Nephron progenitor cell (in vitro differentiated cells): ENCODE measurements at regions not wholly inside any gene's neighbourhood (a gene's known extent, or its start where the extent isn't known, plus 50 kb on each side); places are given as distances from the start of the nearest gene placed in this dataset.

ENCODE experiments used
- DNase-seq: peaks from one replicate; pipeline ENCODE4 v3.0.0; 2021
- H3K27ac Mint-ChIP-seq: 2 replicates; pipeline ENCODE4 v1.8.0; 2021; ENCODE audit warnings: mild to moderate bottlenecking, moderate library complexity, mixed read lengths
- H3K27me3 Mint-ChIP-seq: 2 replicates; pipeline ENCODE4 v1.8.0; 2021; ENCODE audit warnings: mild to moderate bottlenecking, low read depth, mixed read lengths; ENCODE audit not compliant: poor library complexity
- H3K36me3 Mint-ChIP-seq: 2 replicates; pipeline ENCODE4 v1.8.0; 2021; ENCODE audit warnings: low read depth, mixed read lengths
- H3K4me1 Mint-ChIP-seq: 2 replicates; pipeline ENCODE4 v1.8.0; 2021; ENCODE audit warnings: mixed read lengths
- H3K4me3 Mint-ChIP-seq: 2 replicates; pipeline ENCODE4 v1.8.0; 2021; ENCODE audit warnings: mild to moderate bottlenecking, moderate library complexity, mixed read lengths
- H3K9me3 Mint-ChIP-seq: 2 replicates; pipeline ENCODE4 v1.8.0; 2021; ENCODE audit warnings: mild to moderate bottlenecking, moderate library complexity, mixed read lengths
- TF ChIP-seq, protein P1 (sequence below): fragments of 200-600 bp; sonication (generic); IDR thresholded peaks from 2 replicates; pipeline ENCODE4 v1.5.0; 2021; ENCODE audit warnings: antibody characterized with exemption

DNA sequence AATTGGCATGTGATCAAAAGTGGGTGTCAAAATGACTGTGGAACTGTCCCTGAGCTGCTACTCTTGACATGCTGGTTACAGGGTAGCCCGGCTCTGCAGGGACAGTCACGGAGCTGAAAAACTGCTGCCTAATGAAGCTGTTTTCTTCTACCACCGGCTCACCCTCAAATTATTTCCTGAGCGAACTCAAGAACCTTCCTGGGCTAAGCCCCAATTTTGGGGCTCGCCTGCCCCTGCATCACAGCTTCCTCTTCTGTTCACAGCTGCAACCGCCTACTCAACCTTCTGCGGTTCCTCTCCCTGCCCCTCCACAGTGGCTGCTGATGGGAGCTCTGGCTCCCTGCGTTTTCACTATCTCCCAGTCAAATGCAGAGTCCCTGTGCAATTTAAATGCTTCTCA lies 110.8 kb upstream of the MLN start:
- TF ChIP-seq, protein P1, sequence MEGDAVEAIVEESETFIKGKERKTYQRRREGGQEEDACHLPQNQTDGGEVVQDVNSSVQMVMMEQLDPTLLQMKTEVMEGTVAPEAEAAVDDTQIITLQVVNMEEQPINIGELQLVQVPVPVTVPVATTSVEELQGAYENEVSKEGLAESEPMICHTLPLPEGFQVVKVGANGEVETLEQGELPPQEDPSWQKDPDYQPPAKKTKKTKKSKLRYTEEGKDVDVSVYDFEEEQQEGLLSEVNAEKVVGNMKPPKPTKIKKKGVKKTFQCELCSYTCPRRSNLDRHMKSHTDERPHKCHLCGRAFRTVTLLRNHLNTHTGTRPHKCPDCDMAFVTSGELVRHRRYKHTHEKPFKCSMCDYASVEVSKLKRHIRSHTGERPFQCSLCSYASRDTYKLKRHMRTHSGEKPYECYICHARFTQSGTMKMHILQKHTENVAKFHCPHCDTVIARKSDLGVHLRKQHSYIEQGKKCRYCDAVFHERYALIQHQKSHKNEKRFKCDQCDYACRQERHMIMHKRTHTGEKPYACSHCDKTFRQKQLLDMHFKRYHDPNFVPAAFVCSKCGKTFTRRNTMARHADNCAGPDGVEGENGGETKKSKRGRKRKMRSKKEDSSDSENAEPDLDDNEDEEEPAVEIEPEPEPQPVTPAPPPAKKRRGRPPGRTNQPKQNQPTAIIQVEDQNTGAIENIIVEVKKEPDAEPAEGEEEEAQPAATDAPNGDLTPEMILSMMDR: no peak
- no peaks in the 10 kb centered on the region for H3K9me3 Mint-ChIP-seq
- peaks cover 24% of the 10 kb centered on the region for H3K4me1 Mint-ChIP-seq
- no peak for DNase-seq
- peaks cover 9% of the 10 kb centered on the region for H3K27me3 Mint-ChIP-seq
- no peaks in the 10 kb centered on the region for H3K36me3 Mint-ChIP-seq
- no peak overlapping the region for H3K4me3 Mint-ChIP-seq
- H3K27ac Mint-ChIP-seq: no peak overlapping the region

DNA sequence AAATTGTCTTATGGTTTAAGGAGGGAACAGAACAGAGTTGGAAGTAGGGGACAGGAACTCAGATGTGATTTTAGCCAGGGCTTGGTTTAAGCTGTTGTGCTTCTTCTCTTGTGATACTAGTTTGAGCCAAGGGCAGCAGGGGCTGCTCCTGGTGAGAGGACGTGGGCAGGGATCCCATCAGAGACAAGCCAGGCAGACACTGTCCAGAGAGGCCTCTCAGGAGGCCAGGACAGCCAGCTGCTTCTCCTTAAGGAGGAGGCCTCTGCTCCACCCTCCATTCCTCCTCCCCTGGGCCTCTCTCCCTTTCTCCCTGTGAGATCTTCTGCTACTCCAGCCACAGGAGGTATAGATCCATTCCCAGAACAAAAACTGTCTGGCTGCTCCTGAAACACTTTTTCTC lies 108.4 kb upstream of the MLN start:
- Mint-ChIP-seq H3K4me1 (peaks cover 38% of the 10 kb centered on the region), H3K27me3 (peaks cover 9% of the 10 kb centered on the region), H3K27ac (no peak overlapping the region), H3K36me3 (no peaks in the 10 kb centered on the region), H3K9me3 (no peaks in the 10 kb centered on the region), H3K4me3 (no peak overlapping the region)
- DNase-seq: no peak
- TF ChIP-seq, protein P1: no peak

DNA sequence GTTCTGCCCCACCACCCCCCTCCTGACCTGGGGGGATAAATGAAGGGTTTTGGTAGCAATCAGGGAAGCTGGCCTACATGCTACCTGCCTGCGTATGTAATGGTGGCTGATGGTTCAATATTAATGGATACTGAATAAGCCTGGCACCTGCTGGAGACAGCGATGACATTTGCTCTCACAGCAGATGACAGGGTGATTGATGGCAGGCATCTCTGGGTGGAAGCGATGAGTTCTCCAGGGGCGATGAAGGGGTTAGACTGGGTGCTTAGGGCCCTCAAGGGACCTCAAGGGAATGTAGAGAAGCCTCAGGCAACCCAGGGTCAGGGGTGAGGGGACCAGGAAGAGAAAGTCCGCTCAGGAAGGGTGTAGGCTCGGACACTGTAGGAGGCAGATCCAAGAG lies 107.7 kb upstream of the MLN start:
- TF ChIP-seq, protein P1: no peak
- no peak overlapping the region for H3K27ac Mint-ChIP-seq
- no peaks in the 10 kb centered on the region for H3K9me3 Mint-ChIP-seq
- H3K4me1 Mint-ChIP-seq: peaks cover 45% of the 10 kb centered on the region
- peaks cover 8% of the 10 kb centered on the region for H3K27me3 Mint-ChIP-seq
- no peaks in the 10 kb centered on the region for H3K36me3 Mint-ChIP-seq
- no peak overlapping the region for H3K4me3 Mint-ChIP-seq
- DNase-seq: no peak

DNA sequence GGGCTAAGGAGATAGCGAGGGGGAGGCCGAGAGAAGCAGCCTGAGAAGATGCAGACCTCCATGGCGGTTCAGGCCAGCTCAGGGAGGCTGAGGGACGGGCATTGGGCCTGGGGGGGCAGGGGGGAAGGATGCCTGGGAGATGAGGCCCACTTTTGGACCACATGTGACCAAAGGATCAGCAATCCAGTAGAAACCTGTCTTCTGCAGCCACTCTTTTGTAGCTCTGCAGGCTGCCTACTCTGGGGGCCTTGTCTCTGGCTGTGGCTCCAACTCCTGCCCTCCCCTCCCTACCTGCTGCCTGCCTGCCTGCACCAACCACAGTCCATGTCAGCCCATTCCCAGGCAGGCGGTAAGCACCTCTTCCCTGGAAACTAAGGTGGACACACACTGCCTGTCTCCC lies 106.8 kb upstream of the MLN start:
- Mint-ChIP-seq H3K9me3 (no peaks in the 10 kb centered on the region), H3K36me3 (no peaks in the 10 kb centered on the region), H3K27me3 (peaks cover 9% of the 10 kb centered on the region), H3K4me3 (no peak overlapping the region), H3K27ac (no peak overlapping the region), H3K4me1 (peaks cover 50% of the 10 kb centered on the region)
- TF ChIP-seq, protein P1: no peak
- no peak for DNase-seq

DNA sequence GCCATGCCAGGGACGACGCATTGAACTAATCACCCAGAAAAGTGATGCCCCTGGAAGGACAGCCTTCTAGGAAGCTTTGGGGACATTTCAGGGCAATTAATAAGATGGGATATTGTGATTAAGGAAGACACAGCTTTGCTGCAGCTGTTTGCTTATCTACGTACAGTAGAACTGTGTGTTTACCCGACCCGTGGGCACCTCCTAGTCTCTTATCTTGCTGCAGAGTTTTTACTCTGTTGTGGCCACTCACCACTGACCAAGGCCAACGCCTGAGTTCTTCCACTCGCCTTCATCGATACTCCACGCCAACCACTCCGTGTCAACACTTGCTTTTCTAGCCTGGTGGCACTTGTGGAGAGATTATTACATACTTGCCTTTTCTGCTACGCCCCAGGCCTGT lies 105.9 kb upstream of the MLN start:
- Mint-ChIP-seq H3K4me1 (peaks cover 59% of the 10 kb centered on the region), H3K9me3 (no peaks in the 10 kb centered on the region), H3K27me3 (peaks cover 14% of the 10 kb centered on the region), H3K27ac (peak overlapping the region; percentile 2), H3K4me3 (no peak overlapping the region), H3K36me3 (no peaks in the 10 kb centered on the region)
- no peak for DNase-seq
- TF ChIP-seq, protein P1: no peak

DNA sequence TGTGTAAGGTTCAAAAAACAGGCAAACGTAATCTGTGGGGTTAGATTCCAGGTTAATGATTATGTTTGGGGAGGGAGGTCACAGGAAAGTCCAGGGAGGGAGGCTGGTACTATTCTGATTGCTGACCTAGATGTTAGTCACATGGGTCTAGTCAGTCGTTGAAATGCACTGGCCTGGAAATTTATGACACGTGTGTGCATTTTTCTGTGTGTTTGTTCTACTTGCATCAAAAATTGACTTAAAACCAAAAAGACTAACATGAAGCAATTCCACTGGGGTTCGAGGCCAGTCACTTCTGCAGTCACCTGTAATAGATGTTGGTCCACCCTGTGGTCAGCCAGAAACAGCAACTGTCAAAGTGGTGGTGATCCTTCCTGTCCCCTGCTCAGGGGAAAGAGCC lies 104.2 kb upstream of the MLN start:
- Mint-ChIP-seq H3K36me3 (no peaks in the 10 kb centered on the region), H3K9me3 (no peaks in the 10 kb centered on the region), H3K4me1 (peaks cover 75% of the 10 kb centered on the region), H3K27me3 (peaks cover 14% of the 10 kb centered on the region), H3K27ac (no peak overlapping the region), H3K4me3 (no peak overlapping the region)
- DNase-seq: no peak
- TF ChIP-seq, protein P1: no peak
